ENCODE measurements at regions not wholly inside any gene's neighbourhood (a gene's known extent, or its start where the extent isn't known, plus 50 kb on each side); places are given as distances from the start of the nearest gene placed in this dataset.
"Not testable (repeated sequence)": the region's sequence is repeated elsewhere in the genome, so short reads cannot be mapped to it uniquely, and the experiment has no call there.

- H3K4me1 Mint-ChIP-seq (ENCODE audit: low read depth), result no peaks in the 10 kb centered on the region
- no peaks in the 10 kb centered on the region for H3K36me3 Mint-ChIP-seq (ENCODE audit: insufficient read depth in 2 of 2)
- DNase-seq, result no peak
- H3K27me3 Mint-ChIP-seq (ENCODE audit: low read depth), result peaks cover 7% of the 10 kb centered on the region
- no peak overlapping the region for H3K4me3 Mint-ChIP-seq
- H3K9me3 Mint-ChIP-seq, result no peaks in the 10 kb centered on the region
- ATAC-seq (replicated peaks in 1 of 2), result no peak
- H3K27ac Mint-ChIP-seq, result no peak overlapping the region
Measured at GRCh38 chr3:110413266-110413665, 658.4 kb upstream of the NECTIN3 start.

GRCh38 chr3:110413807-110414748 lies 657.5 kb upstream of the NECTIN3 start:
- Mint-ChIP-seq H3K4me3 (no peak overlapping the region), H3K9me3 (no peaks in the 10 kb centered on the region), H3K27me3 (ENCODE audit: low read depth) (peaks cover 7% of the 10 kb centered on the region), H3K4me1 (ENCODE audit: low read depth) (no peaks in the 10 kb centered on the region), H3K27ac (no peak overlapping the region), H3K36me3 (ENCODE audit: insufficient read depth in 2 of 2) (no peaks in the 10 kb centered on the region)
- DNase-seq (no peak), ATAC-seq (replicated peaks in 1 of 2) (no peak)

GRCh38 chr3:110414855-110415254 lies 656.8 kb upstream of the NECTIN3 start:
- Mint-ChIP-seq H3K4me1 (ENCODE audit: low read depth) (no peaks in the 10 kb centered on the region), H3K9me3 (no peaks in the 10 kb centered on the region), H3K36me3 (ENCODE audit: insufficient read depth in 2 of 2) (no peaks in the 10 kb centered on the region), H3K27ac (no peak overlapping the region), H3K4me3 (no peak overlapping the region), H3K27me3 (ENCODE audit: low read depth) (peaks cover 7% of the 10 kb centered on the region)
- ATAC-seq (replicated peaks in 1 of 2) (no peak), DNase-seq (no peak)

GRCh38 chr3:110419096-110419495 lies 652.5 kb upstream of the NECTIN3 start:
- Mint-ChIP-seq H3K27ac (no peak overlapping the region), H3K36me3 (ENCODE audit: insufficient read depth in 2 of 2) (no peaks in the 10 kb centered on the region), H3K9me3 (no peaks in the 10 kb centered on the region), H3K4me3 (no peak overlapping the region), H3K27me3 (ENCODE audit: low read depth) (peaks cover 7% of the 10 kb centered on the region), H3K4me1 (ENCODE audit: low read depth) (no peaks in the 10 kb centered on the region)
- no peak for ATAC-seq (replicated peaks in 1 of 2)
- no peak for DNase-seq

- Mint-ChIP-seq H3K27ac (no peak overlapping the region), H3K36me3 (ENCODE audit: insufficient read depth in 2 of 2) (no peaks in the 10 kb centered on the region), H3K4me3 (no peak overlapping the region), H3K9me3 (no peaks in the 10 kb centered on the region), H3K4me1 (ENCODE audit: low read depth) (no peaks in the 10 kb centered on the region), H3K27me3 (ENCODE audit: low read depth) (peaks cover 7% of the 10 kb centered on the region)
- ATAC-seq (replicated peaks in 1 of 2) (no peak), DNase-seq (no peak)
Measured at GRCh38 chr3:110419601-110420000, 652.0 kb upstream of the NECTIN3 start.

GRCh38 chr3:110420158-110420641 lies 651.4 kb upstream of the NECTIN3 start:
- DNase-seq, result no peak
- no peaks in the 10 kb centered on the region for H3K36me3 Mint-ChIP-seq (ENCODE audit: insufficient read depth in 2 of 2)
- no peaks in the 10 kb centered on the region for H3K4me1 Mint-ChIP-seq (ENCODE audit: low read depth)
- ATAC-seq (replicated peaks in 1 of 2), result no peak
- H3K27me3 Mint-ChIP-seq (ENCODE audit: low read depth), result peaks cover 7% of the 10 kb centered on the region
- H3K9me3 Mint-ChIP-seq, result no peaks in the 10 kb centered on the region
- H3K27ac Mint-ChIP-seq, result no peak overlapping the region
- no peak overlapping the region for H3K4me3 Mint-ChIP-seq

GRCh38 chr3:110423276-110423675 lies 648.3 kb upstream of the NECTIN3 start:
- H3K4me1 Mint-ChIP-seq (ENCODE audit: low read depth), result no peaks in the 10 kb centered on the region
- H3K36me3 Mint-ChIP-seq (ENCODE audit: insufficient read depth in 2 of 2), result no peaks in the 10 kb centered on the region
- no peaks in the 10 kb centered on the region for H3K27me3 Mint-ChIP-seq (ENCODE audit: low read depth)
- no peak overlapping the region for H3K4me3 Mint-ChIP-seq
- H3K27ac Mint-ChIP-seq, result no peak overlapping the region
- no peak for DNase-seq
- H3K9me3 Mint-ChIP-seq, result no peaks in the 10 kb centered on the region
- ATAC-seq (replicated peaks in 1 of 2), result no peak

GRCh38 chr3:110430146-110430545 lies 641.5 kb upstream of the NECTIN3 start:
- Mint-ChIP-seq H3K4me3 (no peak overlapping the region), H3K27ac (no peak overlapping the region), H3K27me3 (ENCODE audit: low read depth) (no peaks in the 10 kb centered on the region), H3K4me1 (ENCODE audit: low read depth) (no peaks in the 10 kb centered on the region), H3K9me3 (no peaks in the 10 kb centered on the region), H3K36me3 (ENCODE audit: insufficient read depth in 2 of 2) (no peaks in the 10 kb centered on the region)
- DNase-seq (no peak), ATAC-seq (replicated peaks in 1 of 2) (no peak)

- ATAC-seq (replicated peaks in 1 of 2), result no peak
- H3K4me3 Mint-ChIP-seq, result no peak overlapping the region
- no peaks in the 10 kb centered on the region for H3K9me3 Mint-ChIP-seq
- no peaks in the 10 kb centered on the region for H3K36me3 Mint-ChIP-seq (ENCODE audit: insufficient read depth in 2 of 2)
- H3K27ac Mint-ChIP-seq, result no peak overlapping the region
- no peaks in the 10 kb centered on the region for H3K27me3 Mint-ChIP-seq (ENCODE audit: low read depth)
- no peak for DNase-seq
- H3K4me1 Mint-ChIP-seq (ENCODE audit: low read depth), result no peaks in the 10 kb centered on the region
Measured at GRCh38 chr3:110436209-110436608, 635.4 kb upstream of the NECTIN3 start.

- not testable (repeated sequence) for H3K27me3 Mint-ChIP-seq (ENCODE audit: low read depth); DNase-seq; H3K36me3 Mint-ChIP-seq (ENCODE audit: insufficient read depth in 2 of 2); H3K27ac Mint-ChIP-seq; ATAC-seq (replicated peaks in 1 of 2); H3K4me3 Mint-ChIP-seq; H3K9me3 Mint-ChIP-seq; H3K4me1 Mint-ChIP-seq (ENCODE audit: low read depth)
Measured at GRCh38 chr3:110440066-110440653, 631.5 kb upstream of the NECTIN3 start.

- ATAC-seq (replicated peaks in 1 of 2) (no peak), DNase-seq (no peak)
- Mint-ChIP-seq H3K9me3 (peaks cover 0 to 6% of the 10 kb centered on the region in 2 donors), H3K4me1 (ENCODE audit: low read depth) (no peaks in the 10 kb centered on the region), H3K27me3 (ENCODE audit: low read depth) (no peaks in the 10 kb centered on the region), H3K36me3 (ENCODE audit: insufficient read depth in 2 of 2) (no peaks in the 10 kb centered on the region), H3K4me3 (no peak overlapping the region), H3K27ac (no peak overlapping the region)
Measured at GRCh38 chr3:110454066-110454465, 617.5 kb upstream of the NECTIN3 start.

GRCh38 chr3:110456001-110456400 lies 615.6 kb upstream of the NECTIN3 start:
- H3K27me3 Mint-ChIP-seq (ENCODE audit: low read depth), result no peaks in the 10 kb centered on the region
- ATAC-seq (replicated peaks in 1 of 2) (no peak), DNase-seq (no peak)
- no peaks in the 10 kb centered on the region for H3K36me3 Mint-ChIP-seq (ENCODE audit: insufficient read depth in 2 of 2)
- H3K9me3 Mint-ChIP-seq, result peaks cover 0 to 6% of the 10 kb centered on the region in 2 donors
- no peaks in the 10 kb centered on the region for H3K4me1 Mint-ChIP-seq (ENCODE audit: low read depth)
- no peak overlapping the region for H3K4me3 Mint-ChIP-seq
- no peak overlapping the region for H3K27ac Mint-ChIP-seq

GRCh38 chr3:110456438-110457138 lies 615.0 kb upstream of the NECTIN3 start:
- Mint-ChIP-seq H3K4me1 (ENCODE audit: low read depth) (no peaks in the 10 kb centered on the region), H3K36me3 (ENCODE audit: insufficient read depth in 2 of 2) (no peaks in the 10 kb centered on the region), H3K27me3 (ENCODE audit: low read depth) (peaks cover 5% of the 10 kb centered on the region), H3K9me3 (peaks cover 0 to 6% of the 10 kb centered on the region in 2 donors), H3K4me3 (no peak overlapping the region), H3K27ac (no peak overlapping the region)
- DNase-seq (no peak), ATAC-seq (replicated peaks in 1 of 2) (no peak)

All from activated T-cell treated with anti-CD3 and anti-CD28 coated beads, Interleukin-2, amount 50 U/mL, for 72 hours (primary cell).